Loucy (cell line): ENCODE measurements at regions not wholly inside any gene's neighbourhood (a gene's known extent, or its start where the extent isn't known, plus 50 kb on each side); places are given as distances from the start of the nearest gene placed in this dataset.

Source experiments
- H2AFZ ChIP-seq: fragments of 200-600 bp; sonication (generic); 2 replicates; pipeline ENCODE4 v1.6.0; 2016; ENCODE audit warnings: antibody characterized with exemption, mild to moderate bottlenecking, low read length, moderate library complexity
- H3F3A ChIP-seq: fragments of 200-600 bp; 2 replicates; pipeline ENCODE4 v1.6.0; 2016; ENCODE audit warnings: antibody characterized with exemption, low read depth, mild to moderate bottlenecking
- H3K27me3 ChIP-seq: fragments of 200-600 bp; sonication (generic); 2 replicates; pipeline ENCODE4 v1.6.1; 2014; ENCODE audit warnings: low read length, mild to moderate bottlenecking; ENCODE audit not compliant: insufficient read depth, poor library complexity, severe bottlenecking
- H3K36me3 ChIP-seq: fragments of 200-600 bp; sonication (generic); 2 replicates; pipeline ENCODE4 v1.6.1; 2016; ENCODE audit warnings: low read length; ENCODE audit not compliant: insufficient read depth
- H3K4me1 ChIP-seq: fragments of 200-600 bp; sonication (generic); 2 replicates; pipeline ENCODE4 v1.5.1; 2014; ENCODE audit warnings: low read length, mild to moderate bottlenecking; ENCODE audit not compliant: insufficient read depth, poor library complexity, severe bottlenecking
- H3K4me2 ChIP-seq: fragments of 200-600 bp; sonication (generic); 2 replicates; pipeline ENCODE4 v1.6.0; 2014; ENCODE audit warnings: antibody characterized with exemption, low read length, low read depth, mild to moderate bottlenecking; ENCODE audit not compliant: poor library complexity, severe bottlenecking
- H3K4me3 ChIP-seq: fragments of 200-600 bp; sonication (generic); 2 replicates; pipeline ENCODE4 v1.5.1; 2014; ENCODE audit warnings: low read length, mild to moderate bottlenecking, mixed read lengths; ENCODE audit not compliant: poor library complexity, severe bottlenecking
- H3K79me2 ChIP-seq: fragments of 200-600 bp; sonication (generic); 2 replicates; pipeline ENCODE4 v1.6.1; 2014; ENCODE audit warnings: low read length; ENCODE audit not compliant: insufficient read depth
- H3K9ac ChIP-seq: fragments of 200-600 bp; sonication (generic); 2 replicates; pipeline ENCODE4 v1.6.0; 2014; ENCODE audit warnings: mild to moderate bottlenecking, low read depth, low read length, moderate library complexity; ENCODE audit not compliant: poor library complexity, severe bottlenecking
- H3K9me2 ChIP-seq: fragments of 200-600 bp; sonication (generic); replicated peaks from 2 replicates; pipeline ENCODE4 v1.6.1; 2016; ENCODE audit warnings: low read depth, low read length, mixed read lengths
- H3K9me3 ChIP-seq: fragments of 200-600 bp; sonication (generic); 2 replicates; pipeline ENCODE4 v1.6.1; 2014; ENCODE audit warnings: mild to moderate bottlenecking, antibody characterized with exemption, low read length, low read depth; ENCODE audit not compliant: insufficient read depth
- H4K20me1 ChIP-seq: fragments of 200-600 bp; sonication (generic); 2 replicates; pipeline ENCODE4 v1.6.0; 2014; ENCODE audit warnings: antibody characterized with exemption, low read length, mild to moderate bottlenecking; ENCODE audit not compliant: insufficient read depth, poor library complexity, severe bottlenecking
- EZH2phosphoT487 ChIP-seq: fragments of 200-600 bp; IDR thresholded peaks from 2 replicates; pipeline ENCODE4 v1.6.1; 2018; ENCODE audit warnings: antibody characterized with exemption, mild to moderate bottlenecking, moderate library complexity, borderline replicate concordance
- TF ChIP-seq, protein P1 (sequence below): fragments of 200-600 bp; sonication (generic); conservative IDR thresholded peaks from 2 replicates; pipeline ENCODE4 v1.5.1; 2014; ENCODE audit warnings: mild to moderate bottlenecking, antibody characterized with exemption, low read length

DNA sequence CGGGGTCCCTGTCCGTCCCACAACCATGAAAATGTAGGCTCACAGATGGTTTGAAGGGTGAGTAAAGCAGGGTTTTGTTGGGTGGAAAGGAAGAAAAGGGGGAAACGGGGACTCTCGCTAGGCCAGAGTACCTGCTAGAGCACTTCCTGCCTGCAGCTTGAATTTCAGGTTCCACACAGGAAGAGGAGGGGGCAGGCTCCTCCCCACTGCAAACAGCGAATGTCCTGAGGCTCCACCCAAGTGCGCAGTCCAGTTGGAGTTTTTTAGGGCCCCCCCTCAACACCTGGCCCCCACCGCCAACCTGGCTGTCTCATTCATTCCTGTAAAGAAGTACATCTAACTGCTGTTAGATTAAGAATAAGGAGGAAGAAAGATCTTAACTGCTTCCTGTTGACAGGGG is 414.7 kb downstream of the SH2D4B start:
- H4K20me1 ChIP-seq, result no peaks in the 10 kb centered on the region
- peaks cover 5% of the 10 kb centered on the region; the same call in 1 of the 2 replicates for H3F3A ChIP-seq
- H3K4me3 ChIP-seq, result no peak overlapping the region
- H3K4me2 ChIP-seq, result no peak overlapping the region
- no peaks in the 10 kb centered on the region for H3K27me3 ChIP-seq
- no peaks in the 10 kb centered on the region for H3K36me3 ChIP-seq
- no peaks in the 10 kb centered on the region for H3K79me2 ChIP-seq
- H3K4me1 ChIP-seq, result peaks cover 52% of the 10 kb centered on the region
- no peaks in the 10 kb centered on the region for H3K9me2 ChIP-seq
- no peak overlapping the region for H2AFZ ChIP-seq
- peaks cover 6% of the 10 kb centered on the region; the same call in 1 of the 2 replicates for H3K9me3 ChIP-seq
- H3K9ac ChIP-seq, result no peak overlapping the region
- no peak for TF ChIP-seq EZH2phosphoT487
- TF ChIP-seq, protein P1, sequence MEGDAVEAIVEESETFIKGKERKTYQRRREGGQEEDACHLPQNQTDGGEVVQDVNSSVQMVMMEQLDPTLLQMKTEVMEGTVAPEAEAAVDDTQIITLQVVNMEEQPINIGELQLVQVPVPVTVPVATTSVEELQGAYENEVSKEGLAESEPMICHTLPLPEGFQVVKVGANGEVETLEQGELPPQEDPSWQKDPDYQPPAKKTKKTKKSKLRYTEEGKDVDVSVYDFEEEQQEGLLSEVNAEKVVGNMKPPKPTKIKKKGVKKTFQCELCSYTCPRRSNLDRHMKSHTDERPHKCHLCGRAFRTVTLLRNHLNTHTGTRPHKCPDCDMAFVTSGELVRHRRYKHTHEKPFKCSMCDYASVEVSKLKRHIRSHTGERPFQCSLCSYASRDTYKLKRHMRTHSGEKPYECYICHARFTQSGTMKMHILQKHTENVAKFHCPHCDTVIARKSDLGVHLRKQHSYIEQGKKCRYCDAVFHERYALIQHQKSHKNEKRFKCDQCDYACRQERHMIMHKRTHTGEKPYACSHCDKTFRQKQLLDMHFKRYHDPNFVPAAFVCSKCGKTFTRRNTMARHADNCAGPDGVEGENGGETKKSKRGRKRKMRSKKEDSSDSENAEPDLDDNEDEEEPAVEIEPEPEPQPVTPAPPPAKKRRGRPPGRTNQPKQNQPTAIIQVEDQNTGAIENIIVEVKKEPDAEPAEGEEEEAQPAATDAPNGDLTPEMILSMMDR, result peak; percentile 25; the same call in 1 of the 2 replicates

DNA sequence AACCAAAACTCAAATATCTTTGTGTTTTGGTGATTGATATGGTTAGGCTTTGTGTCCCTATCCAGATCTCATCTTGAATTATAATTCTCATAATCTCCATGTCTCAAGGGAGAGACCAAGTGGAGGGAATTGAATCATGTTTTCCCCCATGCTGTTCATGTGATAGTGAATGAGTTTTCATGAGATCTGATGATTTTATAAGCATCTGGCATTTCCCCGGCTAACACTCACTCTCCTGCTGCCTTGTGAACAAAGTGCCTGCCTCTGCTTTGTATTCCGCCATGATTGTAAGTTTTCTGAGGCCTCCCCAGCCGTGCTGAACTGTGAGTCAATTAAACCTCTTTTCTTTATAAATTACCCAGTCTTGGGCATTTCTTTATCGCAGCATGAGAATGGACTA is 419.5 kb downstream of the SH2D4B start:
- Histone ChIP-seq H2AFZ (peak overlapping the region; percentile 34; the same call in 1 of the 2 replicates), H3K9ac (no peak overlapping the region), H3K27me3 (no peaks in the 10 kb centered on the region), H3K79me2 (no peaks in the 10 kb centered on the region), H3K36me3 (no peaks in the 10 kb centered on the region), H3K4me1 (peaks cover 32% of the 10 kb centered on the region), H3K9me3 (peaks cover 5% of the 10 kb centered on the region; the same call in 1 of the 2 replicates), H3K4me3 (no peak overlapping the region), H4K20me1 (no peaks in the 10 kb centered on the region), H3K4me2 (no peak overlapping the region), H3K9me2 (no peaks in the 10 kb centered on the region), H3F3A (no peaks in the 10 kb centered on the region)
- no peak for TF ChIP-seq EZH2phosphoT487
- TF ChIP-seq, protein P1, result no peak

DNA sequence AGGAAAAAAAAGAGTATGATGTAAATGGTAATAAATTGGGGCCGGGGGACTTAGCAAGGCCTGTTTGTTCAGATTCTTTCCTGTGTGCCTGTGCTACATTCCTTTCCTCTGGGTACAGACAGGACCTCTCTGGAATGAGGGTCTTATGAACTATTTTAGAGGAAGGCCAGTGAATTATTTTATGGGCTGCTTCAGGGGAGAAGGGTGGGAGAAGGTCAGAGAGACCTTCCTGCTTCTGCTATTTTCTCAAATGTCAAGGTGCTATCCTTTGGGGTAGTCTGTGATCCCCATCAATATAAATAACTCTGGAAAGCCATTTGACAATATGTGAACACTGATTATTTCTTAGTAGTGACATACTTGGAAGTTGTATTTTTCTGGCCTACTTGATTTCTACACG is 426.5 kb downstream of the SH2D4B start:
- H3K79me2 ChIP-seq, result no peaks in the 10 kb centered on the region
- no peaks in the 10 kb centered on the region for H3K9me2 ChIP-seq
- 0 out of 2 replicates have a peak overlapping the region, but pooled peaks have one; percentile 35 for H2AFZ ChIP-seq
- H3K36me3 ChIP-seq, result no peaks in the 10 kb centered on the region
- peaks cover 53% of the 10 kb centered on the region for H3K4me1 ChIP-seq
- no peak overlapping the region for H3K9ac ChIP-seq
- H3K9me3 ChIP-seq, result no peaks in the 10 kb centered on the region
- H4K20me1 ChIP-seq, result no peaks in the 10 kb centered on the region
- no peak for TF ChIP-seq EZH2phosphoT487
- TF ChIP-seq, protein P1, result no peak
- H3F3A ChIP-seq, result peaks cover 9% of the 10 kb centered on the region
- H3K27me3 ChIP-seq, result no peaks in the 10 kb centered on the region
- H3K4me3 ChIP-seq, result no peak overlapping the region
- no peak overlapping the region for H3K4me2 ChIP-seq
